Activated CD4-positive, alpha-beta T cell treated with anti-CD3 and anti-CD28 coated beads, Interleukin-2, Interleukin-4, amounts not matched to agents 100 ng/mL and 50 ng/mL, durations not matched to agents 16 hours and 8 hours (primary cell): ENCODE measurements at regions not wholly inside any gene's neighbourhood (a gene's known extent, or its start where the extent isn't known, plus 50 kb on each side); places are given as distances from the start of the nearest gene placed in this dataset.
"Not testable (repeated sequence)": the region's sequence is repeated elsewhere in the genome, so short reads cannot be mapped to it uniquely, and the experiment has no call there.

Experiments
- DNase-seq: peaks from one replicate; pipeline ENCODE4 v3.0.0-alpha.2; 2020; ENCODE audit warnings: low spot score

- DNase-seq, result not testable (repeated sequence)
Measured at GRCh38 chr9:106109706-106110105, 415.4 kb downstream of the TMEM38B start.

GRCh38 chr9:106110483-106110882 is 416.1 kb downstream of the TMEM38B start:
- DNase-seq, result no peak

GRCh38 chr9:106111039-106111730 is 416.8 kb downstream of the TMEM38B start:
- DNase-seq, result no peak

GRCh38 chr9:106112935-106113334 is 418.6 kb downstream of the TMEM38B start:
- no peak for DNase-seq

GRCh38 chr9:106119176-106119575 is 424.8 kb downstream of the TMEM38B start:
- DNase-seq, result no peak

- no peak for DNase-seq
Measured at GRCh38 chr9:106120071-106120470, 425.7 kb downstream of the TMEM38B start.

- no peak for DNase-seq
Measured at GRCh38 chr9:106127776-106128175, 433.4 kb downstream of the TMEM38B start.

GRCh38 chr9:106130374-106130773 is 436.0 kb downstream of the TMEM38B start:
- DNase-seq, result no peak

- no peak for DNase-seq
Measured at GRCh38 chr9:106143781-106144180, 449.4 kb downstream of the TMEM38B start.

GRCh38 chr9:106146066-106146840 is 451.9 kb downstream of the TMEM38B start:
- DNase-seq, result no peak

GRCh38 chr9:106146886-106147285 is 452.5 kb downstream of the TMEM38B start:
- no peak for DNase-seq

- no peak for DNase-seq
Measured at GRCh38 chr9:106149956-106150355, 455.6 kb downstream of the TMEM38B start.

GRCh38 chr9:106156465-106156864 is 462.1 kb downstream of the TMEM38B start:
- DNase-seq, result no peak

- no peak for DNase-seq
Measured at GRCh38 chr9:106172265-106172664, 477.9 kb downstream of the TMEM38B start.

GRCh38 chr9:106174346-106174745 is 480.0 kb downstream of the TMEM38B start:
- DNase-seq, result no peak

- no peak for DNase-seq
Measured at GRCh38 chr9:106177216-106177615, 482.9 kb downstream of the TMEM38B start.

- no peak for DNase-seq
Measured at GRCh38 chr9:106179191-106179590, 484.9 kb downstream of the TMEM38B start.

- DNase-seq, result not testable (repeated sequence)
Measured at GRCh38 chr9:106203815-106204516, 509.6 kb downstream of the TMEM38B start.

- no peak for DNase-seq
Measured at GRCh38 chr9:106207298-106207697, 513.0 kb downstream of the TMEM38B start.

- peak; percentile 9 for DNase-seq
Measured at GRCh38 chr9:106218427-106218826, 524.1 kb downstream of the TMEM38B start.

GRCh38 chr9:106218854-106219253 is 524.5 kb downstream of the TMEM38B start:
- peak; percentile 4 for DNase-seq

- DNase-seq, result no peak
Measured at GRCh38 chr9:106220415-106220814, 526.1 kb downstream of the TMEM38B start.

GRCh38 chr9:106228861-106229260 is 534.5 kb downstream of the TMEM38B start:
- no peak for DNase-seq
